ENCODE measurements at regions not wholly inside any gene's neighbourhood (a gene's known extent, or its start where the extent isn't known, plus 50 kb on each side); places are given as distances from the start of the nearest gene placed in this dataset.

DNA sequence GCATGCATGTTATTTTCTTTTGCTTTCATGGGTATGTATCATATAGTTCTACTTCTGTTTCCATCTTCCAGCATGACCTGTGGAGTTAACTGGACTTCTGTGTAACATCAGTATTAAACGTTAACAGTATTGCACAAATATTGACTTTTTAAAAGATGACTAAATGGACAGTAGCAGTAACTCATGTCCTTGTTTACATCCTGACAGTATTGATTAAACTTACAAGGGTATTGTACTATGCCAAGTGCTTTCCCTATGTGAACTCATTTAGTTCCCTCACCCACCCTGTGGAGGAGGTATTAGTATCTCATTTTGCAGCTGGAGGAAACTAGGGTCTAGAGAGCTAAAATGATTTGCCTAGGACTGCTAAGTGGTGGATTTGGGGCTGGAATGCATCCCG lies 128.7 kb upstream of the SLC10A2 start:
- TF ChIP-seq, protein P1, sequence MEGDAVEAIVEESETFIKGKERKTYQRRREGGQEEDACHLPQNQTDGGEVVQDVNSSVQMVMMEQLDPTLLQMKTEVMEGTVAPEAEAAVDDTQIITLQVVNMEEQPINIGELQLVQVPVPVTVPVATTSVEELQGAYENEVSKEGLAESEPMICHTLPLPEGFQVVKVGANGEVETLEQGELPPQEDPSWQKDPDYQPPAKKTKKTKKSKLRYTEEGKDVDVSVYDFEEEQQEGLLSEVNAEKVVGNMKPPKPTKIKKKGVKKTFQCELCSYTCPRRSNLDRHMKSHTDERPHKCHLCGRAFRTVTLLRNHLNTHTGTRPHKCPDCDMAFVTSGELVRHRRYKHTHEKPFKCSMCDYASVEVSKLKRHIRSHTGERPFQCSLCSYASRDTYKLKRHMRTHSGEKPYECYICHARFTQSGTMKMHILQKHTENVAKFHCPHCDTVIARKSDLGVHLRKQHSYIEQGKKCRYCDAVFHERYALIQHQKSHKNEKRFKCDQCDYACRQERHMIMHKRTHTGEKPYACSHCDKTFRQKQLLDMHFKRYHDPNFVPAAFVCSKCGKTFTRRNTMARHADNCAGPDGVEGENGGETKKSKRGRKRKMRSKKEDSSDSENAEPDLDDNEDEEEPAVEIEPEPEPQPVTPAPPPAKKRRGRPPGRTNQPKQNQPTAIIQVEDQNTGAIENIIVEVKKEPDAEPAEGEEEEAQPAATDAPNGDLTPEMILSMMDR (IDR thresholded peaks at IDR 0.05): no peak
- no peak for TF ChIP-seq POLR2A (IDR thresholded peaks at IDR 0.05)

Data from thyroid gland (tissue), 4 donors.